GM12872 (cell line): ENCODE measurements at regions not wholly inside any gene's neighbourhood (a gene's known extent, or its start where the extent isn't known, plus 50 kb on each side); places are given as distances from the start of the nearest gene placed in this dataset.

Experiments used
- TF ChIP-seq, protein P1 (sequence below): IDR thresholded peaks from 3 replicates; pipeline ENCODE4 v1.5.1; 2011; ENCODE audit warnings: low read depth, mild to moderate bottlenecking, low read length, moderate library complexity; ENCODE audit not compliant: insufficient read depth

DNA sequence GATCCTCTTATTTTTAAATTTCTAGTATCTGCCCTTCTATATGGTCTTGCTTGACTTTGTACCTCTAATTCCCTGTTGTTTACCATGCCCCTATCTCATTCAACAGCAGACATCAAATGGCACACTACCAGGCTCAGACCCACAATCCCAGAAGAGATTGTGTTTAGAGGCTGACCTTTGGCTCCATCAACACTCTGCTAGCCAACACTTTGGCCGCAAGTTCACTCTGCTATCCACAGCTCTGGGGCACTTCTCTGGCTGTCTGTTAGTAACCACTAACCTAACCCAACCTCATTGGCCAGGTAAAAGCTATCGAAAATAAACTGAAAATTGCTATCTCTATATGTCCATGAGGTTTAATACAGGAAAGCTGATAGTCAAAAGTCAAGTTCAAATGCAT is 646.0 kb upstream of the CCDC54 start:
- TF ChIP-seq, protein P1, sequence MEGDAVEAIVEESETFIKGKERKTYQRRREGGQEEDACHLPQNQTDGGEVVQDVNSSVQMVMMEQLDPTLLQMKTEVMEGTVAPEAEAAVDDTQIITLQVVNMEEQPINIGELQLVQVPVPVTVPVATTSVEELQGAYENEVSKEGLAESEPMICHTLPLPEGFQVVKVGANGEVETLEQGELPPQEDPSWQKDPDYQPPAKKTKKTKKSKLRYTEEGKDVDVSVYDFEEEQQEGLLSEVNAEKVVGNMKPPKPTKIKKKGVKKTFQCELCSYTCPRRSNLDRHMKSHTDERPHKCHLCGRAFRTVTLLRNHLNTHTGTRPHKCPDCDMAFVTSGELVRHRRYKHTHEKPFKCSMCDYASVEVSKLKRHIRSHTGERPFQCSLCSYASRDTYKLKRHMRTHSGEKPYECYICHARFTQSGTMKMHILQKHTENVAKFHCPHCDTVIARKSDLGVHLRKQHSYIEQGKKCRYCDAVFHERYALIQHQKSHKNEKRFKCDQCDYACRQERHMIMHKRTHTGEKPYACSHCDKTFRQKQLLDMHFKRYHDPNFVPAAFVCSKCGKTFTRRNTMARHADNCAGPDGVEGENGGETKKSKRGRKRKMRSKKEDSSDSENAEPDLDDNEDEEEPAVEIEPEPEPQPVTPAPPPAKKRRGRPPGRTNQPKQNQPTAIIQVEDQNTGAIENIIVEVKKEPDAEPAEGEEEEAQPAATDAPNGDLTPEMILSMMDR, result no peak

DNA sequence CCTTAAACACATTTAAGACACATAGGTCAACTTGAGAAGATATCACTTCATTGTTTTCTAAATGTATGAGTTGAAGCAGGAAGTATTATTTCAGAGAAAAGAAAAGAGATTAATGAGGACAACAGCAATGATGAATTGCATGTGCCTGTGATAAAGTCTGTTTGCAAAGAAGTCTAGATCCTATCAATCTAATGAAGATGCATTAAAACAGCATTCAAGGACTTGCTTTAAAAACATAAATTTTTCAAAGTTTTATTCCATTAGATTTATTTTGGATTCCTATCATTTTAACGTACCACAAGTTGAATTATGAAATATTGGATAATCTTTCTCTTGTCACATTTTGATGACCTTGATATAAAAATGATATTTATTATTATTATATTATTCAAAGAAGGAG is 642.5 kb upstream of the CCDC54 start:
- TF ChIP-seq, protein P1, result no peak

DNA sequence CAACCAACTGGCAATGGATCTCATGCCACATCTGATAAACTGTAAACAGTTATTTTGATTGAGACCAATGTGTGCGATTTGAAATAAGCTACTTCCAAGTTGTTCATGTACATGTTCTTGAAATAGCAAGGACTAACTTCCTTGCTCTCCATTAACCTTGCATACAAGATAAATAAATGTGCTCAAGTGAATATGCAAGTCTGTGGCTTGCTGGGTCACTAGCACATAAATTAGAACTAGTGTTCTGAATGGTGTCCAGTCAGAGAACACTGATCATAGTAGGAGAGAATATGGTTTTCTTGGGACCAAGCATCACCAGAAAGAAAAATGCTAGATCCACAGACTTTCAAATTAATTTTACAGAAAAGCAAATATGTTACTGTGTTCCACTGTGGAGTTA is 640.0 kb upstream of the CCDC54 start:
- TF ChIP-seq, protein P1, result no peak

DNA sequence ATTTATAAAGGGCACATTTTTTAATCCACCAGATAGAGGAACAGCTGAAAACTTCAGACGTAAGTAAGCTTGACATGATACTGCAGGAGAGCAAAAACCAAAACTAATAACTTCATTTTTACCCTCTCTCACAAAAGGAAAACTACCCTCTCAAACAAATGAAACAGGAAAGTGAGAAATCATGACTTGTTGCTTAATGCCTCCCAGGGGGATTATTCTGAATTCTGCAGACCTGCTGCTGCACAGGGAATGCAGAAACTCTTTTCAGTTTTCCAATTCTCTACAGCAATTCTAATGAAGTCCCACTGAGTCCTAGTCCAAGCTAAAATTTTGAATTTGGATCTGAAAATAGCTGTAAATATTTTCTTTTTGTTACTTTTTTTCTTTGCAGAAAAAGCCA is 637.1 kb upstream of the CCDC54 start:
- TF ChIP-seq, protein P1, result no peak

DNA sequence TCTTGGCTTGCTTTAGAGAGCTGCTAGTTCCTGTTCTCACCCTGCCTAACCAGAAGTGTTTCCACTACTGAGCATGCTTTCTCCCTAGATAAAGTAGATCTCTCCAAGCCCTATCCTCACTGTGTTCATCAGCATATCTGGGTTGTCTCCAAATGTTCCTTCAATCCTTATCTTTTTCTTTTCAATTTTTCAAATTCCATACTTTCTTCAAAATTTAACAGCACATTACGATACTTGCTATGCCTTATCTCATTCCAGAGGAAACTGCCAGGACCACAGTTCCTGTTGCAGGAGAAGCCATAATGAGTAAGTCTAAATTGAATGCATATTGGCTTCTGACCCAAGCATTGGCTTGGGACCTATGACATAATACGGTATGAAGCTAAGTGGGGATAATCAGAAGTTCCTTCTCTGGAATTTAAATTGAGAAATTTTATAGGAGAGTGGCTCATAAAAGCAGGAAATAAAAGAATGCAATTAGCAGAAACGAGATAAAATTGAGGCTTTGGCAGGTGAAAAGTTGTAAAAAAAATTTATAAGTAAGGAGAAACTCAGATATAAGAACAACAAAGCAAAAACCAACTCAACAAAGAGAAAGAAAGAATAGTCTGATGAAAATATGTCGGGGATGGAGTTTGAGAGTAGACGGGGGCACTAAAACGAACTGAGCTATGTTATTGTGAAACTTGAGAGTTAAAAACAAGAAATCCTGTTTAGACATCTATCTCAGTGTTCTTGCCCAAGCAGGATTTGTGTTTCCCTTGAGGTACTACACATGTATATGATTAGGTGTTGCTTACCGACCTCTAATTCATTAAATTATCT is 631.7 kb upstream of the CCDC54 start:
- TF ChIP-seq, protein P1, result no peak

DNA sequence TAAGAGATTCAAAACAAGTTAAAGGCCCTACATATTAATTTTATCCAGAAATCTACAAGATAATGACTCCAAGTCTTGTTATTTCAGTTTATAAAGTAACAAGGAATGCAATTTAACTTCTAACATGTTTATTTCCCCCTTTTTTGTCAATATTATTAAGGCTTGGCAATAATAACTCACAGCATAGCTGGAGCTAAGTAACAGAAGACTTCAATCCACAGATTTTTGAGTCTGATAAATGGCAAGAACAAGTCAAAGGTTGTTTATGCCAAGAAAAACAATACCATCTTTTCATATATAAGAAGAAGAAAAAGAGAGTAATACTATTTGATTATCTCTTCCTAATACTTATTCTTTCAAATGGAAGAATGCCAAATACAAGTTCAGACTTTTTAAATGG is 631.0 kb upstream of the CCDC54 start:
- TF ChIP-seq, protein P1, result no peak

DNA sequence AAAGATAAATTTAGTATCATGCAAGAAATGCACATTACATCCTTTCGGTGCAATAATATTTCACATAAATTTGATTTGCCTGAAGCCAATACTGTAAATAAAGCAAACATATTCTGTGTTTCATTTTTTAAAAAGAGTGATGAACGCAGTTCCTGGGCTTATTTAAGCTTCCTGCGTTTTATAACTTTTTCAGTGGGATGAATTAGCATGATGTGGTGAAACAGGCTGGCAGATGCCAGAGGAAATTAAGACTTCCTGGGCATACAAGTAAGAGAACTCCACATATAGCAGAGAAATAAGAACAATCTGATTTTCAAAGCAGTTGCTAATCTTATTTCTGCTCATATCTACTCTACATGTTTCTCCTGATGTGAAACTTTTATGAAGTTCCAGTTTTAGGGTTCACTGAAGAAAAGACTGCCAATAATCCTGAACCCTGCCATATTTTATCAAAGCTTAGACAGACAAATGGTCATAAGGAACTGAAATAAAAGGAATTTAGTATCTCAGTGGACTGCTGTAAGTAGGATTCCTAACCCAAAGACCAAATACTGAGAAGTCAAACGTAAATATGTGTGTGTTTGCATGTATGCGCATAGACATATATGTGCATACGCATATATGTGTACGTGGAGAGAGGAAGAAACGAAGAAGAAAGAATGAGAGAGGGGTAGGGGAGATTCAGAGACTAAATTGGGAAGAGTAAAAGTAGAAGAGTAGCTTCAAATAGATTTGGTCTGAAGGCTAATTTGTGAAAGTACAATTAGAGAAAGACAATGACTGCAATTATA is 628.6 kb upstream of the CCDC54 start:
- TF ChIP-seq, protein P1, result no peak
